Choroid plexus epithelial cell (primary cell): ENCODE measurements at regions not wholly inside any gene's neighbourhood (a gene's known extent, or its start where the extent isn't known, plus 50 kb on each side); places are given as distances from the start of the nearest gene placed in this dataset.

ENCODE experiments used
- DNase-seq: peaks from one replicate; pipeline ENCODE4 v3.0.0-alpha.2; 2010; ENCODE audit warnings: low read depth
- H3K4me3 ChIP-seq: 2 replicates; pipeline ENCODE4 v1.5.1; 2011; ENCODE audit warnings: low read depth, mild to moderate bottlenecking, control low read depth, low read length, moderate library complexity
- TF ChIP-seq, protein P1 (sequence below): conservative IDR thresholded peaks from 2 replicates; pipeline ENCODE4 v1.5.1; 2011; ENCODE audit warnings: low read depth, mild to moderate bottlenecking, control low read depth, inconsistent platforms, low read length, moderate library complexity

DNA sequence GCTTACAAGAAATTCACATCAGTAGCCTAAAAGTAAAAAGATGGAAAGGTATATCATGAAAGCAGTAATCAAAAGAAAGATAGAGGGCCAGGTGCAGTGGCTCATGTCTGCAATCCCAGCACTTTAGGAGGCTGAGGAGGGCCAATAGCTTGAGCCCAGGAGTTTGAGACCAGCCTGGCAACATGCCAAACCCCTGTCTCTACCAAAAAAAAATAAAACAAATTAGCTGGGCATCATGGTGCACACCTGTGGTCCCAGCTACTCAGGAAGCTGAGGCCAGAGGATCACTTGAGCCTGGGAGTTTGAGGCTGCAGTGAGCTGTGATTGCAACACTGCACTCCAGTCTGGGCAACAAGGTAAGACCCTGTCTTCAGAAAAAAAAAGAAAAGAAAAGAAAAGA is 55.5 kb downstream of the GSPT2 start:
- no peak for DNase-seq
- no peak overlapping the region for H3K4me3 ChIP-seq
- TF ChIP-seq, protein P1, sequence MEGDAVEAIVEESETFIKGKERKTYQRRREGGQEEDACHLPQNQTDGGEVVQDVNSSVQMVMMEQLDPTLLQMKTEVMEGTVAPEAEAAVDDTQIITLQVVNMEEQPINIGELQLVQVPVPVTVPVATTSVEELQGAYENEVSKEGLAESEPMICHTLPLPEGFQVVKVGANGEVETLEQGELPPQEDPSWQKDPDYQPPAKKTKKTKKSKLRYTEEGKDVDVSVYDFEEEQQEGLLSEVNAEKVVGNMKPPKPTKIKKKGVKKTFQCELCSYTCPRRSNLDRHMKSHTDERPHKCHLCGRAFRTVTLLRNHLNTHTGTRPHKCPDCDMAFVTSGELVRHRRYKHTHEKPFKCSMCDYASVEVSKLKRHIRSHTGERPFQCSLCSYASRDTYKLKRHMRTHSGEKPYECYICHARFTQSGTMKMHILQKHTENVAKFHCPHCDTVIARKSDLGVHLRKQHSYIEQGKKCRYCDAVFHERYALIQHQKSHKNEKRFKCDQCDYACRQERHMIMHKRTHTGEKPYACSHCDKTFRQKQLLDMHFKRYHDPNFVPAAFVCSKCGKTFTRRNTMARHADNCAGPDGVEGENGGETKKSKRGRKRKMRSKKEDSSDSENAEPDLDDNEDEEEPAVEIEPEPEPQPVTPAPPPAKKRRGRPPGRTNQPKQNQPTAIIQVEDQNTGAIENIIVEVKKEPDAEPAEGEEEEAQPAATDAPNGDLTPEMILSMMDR = no peak

DNA sequence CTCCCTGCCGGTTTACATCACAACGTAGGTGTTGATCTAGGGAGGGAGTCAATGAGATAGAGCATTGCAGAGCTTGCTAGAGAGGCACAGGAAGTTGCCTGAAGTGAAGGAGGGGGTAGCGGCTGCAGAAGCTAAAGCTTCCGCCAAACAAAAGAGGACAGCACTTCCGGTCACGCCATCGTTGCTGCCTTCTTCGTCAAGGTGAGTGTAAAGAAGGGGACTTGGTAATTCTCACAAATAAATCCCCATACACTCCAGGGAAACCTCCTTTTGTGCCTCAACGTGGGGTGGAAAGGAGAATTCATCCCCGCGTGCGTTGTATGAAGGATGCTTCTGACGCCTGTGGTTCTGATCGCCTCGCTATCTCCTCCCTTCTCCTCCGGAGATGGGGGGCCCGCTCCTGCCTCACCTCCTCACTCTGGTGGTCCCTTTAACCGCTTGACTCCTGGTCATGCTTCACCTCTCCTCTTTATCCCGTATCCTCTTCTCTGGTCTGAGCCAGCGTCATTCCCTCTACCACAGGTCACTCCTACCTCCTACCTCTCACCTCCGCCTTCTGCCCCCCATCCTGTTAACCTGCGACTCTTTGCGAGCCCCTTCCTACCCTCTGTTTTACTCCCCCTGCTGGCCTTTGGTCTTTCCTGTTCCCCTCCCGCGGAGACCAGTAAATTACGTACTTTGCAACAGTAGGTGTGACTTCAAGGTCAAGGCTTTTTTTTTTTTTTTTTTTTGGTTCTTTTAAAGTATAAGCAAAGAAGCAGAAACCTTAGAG is 59.9 kb downstream of the GSPT2 start:
- TF ChIP-seq, protein P1 = peak; percentile 17
- peak; percentile 72 for DNase-seq
- peak overlapping the region; percentile 73 for H3K4me3 ChIP-seq

DNA sequence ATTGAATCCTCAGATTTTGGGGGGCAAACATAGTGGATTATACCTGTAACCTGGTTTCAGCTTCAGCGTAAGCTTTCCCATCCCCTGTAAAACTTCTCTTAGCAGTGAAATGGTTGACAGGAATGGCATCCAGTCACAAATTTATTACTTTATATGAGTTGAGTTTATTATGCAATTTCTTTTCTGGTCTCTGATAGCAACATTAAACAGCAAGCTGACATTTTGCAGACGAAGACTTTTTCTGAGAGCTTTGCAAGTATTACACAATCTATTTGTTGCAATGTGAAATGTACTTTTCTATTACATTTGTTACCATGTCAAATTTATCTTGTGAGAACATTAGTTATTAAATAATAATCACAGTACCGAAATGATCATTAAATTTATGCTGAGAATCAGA is 60.6 kb downstream of the GSPT2 start:
- TF ChIP-seq, protein P1 = no peak
- peak; percentile 2 for DNase-seq
- H3K4me3 ChIP-seq = no peak overlapping the region

DNA sequence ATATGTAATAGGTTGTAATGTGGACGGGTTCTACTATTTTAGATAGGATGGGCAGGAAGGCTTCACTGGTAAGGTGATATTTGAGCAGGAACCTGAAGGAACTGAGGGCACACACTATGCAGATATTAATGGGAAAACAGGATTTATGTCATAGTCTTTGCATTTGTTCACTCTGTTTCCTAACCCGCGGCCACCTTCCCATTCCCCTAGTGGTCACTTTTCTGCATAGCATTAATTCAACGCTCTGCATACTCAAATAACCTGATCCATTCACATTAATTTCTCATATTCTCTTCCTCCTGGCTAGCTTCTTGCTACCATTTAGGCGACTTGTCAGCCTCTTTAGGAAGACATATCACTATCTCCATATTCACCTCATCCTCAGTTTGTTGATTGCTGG is 61.5 kb downstream of the GSPT2 start:
- H3K4me3 ChIP-seq = no peak overlapping the region
- DNase-seq = no peak
- TF ChIP-seq, protein P1 = peak; percentile 8

DNA sequence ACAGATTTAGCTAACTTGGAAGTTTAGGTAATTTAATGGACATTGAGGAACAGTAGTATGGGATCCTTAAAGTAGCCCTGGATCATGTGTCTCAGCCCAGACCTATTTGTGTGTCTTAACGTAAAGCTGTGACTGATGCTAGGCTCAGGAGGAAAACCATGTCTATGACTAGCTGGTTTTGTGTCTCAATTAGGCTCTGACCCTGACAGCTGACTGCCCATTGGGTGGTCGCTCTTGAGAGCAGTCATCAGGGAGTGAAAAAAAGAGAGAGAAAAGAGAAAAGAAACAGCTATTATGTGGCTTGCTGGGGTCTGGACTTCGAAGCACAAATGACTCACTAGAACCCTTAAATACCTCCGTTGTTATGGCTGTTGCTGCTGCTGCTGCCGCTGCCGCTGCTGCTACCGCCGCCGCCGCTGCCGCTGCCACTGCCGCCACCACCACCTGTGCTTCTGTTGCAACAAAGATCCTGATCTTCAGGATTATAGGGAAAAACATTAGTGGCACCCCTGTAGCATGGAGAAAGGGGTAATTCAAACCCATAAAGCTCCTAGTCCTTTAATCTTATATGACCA is 70.7 kb downstream of the GSPT2 start:
- TF ChIP-seq, protein P1 = no peak
- DNase-seq = no peak
- H3K4me3 ChIP-seq = no peak overlapping the region

DNA sequence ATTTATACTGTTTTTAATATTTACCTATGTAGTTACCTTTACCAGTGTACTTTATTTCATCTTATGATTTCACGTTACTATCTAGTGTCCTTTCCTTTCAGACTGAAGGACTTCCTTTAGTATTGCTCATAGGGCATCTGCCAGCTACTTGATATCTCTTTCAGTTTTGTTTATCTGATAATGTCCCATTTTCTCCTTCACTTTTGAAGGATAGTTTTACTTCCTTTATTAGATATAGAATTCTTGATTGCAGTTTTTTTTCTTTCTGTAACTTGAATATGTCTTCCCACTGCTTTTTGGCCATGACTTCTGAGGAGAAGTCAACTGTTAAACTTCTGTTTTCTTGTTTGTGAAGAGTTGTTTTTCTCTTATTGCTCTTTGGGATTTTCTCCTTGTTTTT is 69.4 kb upstream of the MAGED1 start:
- H3K4me3 ChIP-seq = no peak overlapping the region
- TF ChIP-seq, protein P1 = no peak
- no peak for DNase-seq

DNA sequence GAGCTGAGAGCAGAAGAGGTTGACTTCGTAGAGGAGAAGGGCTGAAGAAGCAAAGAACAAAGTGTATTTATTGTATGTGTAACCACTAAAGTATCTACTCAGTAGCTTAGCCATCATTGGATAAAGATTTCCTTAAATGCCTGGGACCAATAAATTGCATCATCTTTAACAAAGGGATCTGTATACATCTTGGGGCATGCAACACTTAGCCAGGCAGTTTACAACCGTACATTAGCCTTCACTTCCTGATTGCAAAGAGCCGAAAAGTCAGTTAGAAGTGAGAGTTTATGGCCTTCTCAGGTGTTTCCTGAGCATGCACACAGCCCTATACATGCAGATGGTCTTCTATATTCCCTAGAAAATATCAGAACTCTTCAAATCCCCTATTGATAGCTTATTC is 68.0 kb upstream of the MAGED1 start:
- peak; percentile 10 for DNase-seq
- no peak overlapping the region for H3K4me3 ChIP-seq
- TF ChIP-seq, protein P1 = no peak
